ENCODE measurements at regions not wholly inside any gene's neighbourhood (a gene's known extent, or its start where the extent isn't known, plus 50 kb on each side); places are given as distances from the start of the nearest gene placed in this dataset.

DNA sequence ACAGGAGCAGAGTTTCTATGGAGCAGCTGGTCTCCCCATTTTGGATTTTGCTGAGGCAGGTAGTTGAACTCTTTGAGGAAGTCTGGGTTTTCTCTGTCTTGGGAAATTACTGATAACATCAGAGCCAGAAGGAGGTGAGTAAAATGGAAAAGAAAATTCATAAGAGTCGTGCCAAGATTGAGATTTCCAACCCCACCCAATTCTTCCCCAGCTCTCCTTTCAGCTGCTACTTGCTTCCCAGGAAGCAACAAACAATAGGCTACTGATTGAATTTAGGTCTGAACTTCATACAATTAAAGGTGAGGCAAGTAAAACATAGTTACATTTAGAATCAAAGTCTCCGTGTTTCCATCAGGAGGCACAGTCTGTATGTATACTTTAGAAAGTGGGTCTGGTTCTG is 54.6 kb upstream of the EOLA2 start:
- DNase-seq: no peak

DNA sequence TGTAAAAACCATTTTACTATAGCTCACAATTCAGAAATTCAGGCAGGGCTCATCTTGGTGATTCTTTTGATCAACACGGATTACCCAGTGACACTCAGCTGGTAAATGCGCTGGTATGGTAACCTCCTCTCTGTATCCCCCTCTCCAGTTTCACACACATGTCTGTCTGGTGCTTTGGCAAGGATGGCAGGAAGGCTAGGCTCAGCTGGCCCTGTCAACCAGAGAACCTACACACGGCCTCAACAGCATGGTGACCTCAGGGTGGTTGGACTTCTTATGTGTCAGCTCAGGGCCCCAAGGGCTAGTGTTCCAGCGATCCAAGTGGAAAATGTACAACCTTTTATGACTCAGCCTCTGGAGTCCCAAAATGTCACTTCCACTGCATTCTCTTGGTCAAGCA is 55.7 kb upstream of the EOLA2 start:
- DNase-seq: no peak

DNA sequence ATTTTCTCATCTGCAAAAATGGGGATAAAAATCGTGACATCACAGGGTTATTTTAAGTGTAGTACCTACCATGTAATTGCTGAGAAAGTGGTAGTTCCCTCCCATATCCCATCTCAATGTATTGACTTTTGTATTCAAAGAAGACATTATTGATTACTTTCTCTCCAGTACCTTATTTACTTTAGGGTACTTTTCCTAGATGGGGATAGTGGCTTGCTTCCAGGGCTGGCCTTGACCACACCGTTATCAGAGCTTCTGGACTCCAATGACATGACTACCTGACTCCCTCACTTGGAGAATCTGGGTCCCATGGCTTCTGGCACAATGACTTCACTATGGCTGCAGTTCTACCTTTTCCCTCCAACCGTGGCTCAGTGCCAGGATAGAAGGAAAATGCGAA is 58.2 kb upstream of the EOLA2 start:
- no peak for DNase-seq

DNA sequence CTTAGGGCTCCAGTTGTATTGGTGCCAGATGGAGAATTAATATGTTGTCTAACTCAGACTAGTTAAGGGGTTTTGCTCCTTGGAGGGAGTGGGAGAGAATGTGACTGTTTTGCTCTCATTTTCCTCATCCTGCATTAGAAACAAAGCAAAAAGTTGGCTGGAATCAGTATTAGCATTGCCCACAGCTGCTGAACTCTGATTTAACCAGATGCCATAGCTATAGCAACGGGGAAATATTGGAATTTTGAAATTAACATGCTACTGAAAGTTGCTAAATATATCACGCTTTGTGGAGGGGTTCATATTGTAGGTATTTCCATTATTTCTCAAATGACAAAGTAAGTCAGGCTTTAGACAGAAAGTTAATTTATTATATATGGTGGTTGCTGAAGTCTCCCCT is 66.7 kb upstream of the EOLA2 start:
- DNase-seq: no peak

DNA sequence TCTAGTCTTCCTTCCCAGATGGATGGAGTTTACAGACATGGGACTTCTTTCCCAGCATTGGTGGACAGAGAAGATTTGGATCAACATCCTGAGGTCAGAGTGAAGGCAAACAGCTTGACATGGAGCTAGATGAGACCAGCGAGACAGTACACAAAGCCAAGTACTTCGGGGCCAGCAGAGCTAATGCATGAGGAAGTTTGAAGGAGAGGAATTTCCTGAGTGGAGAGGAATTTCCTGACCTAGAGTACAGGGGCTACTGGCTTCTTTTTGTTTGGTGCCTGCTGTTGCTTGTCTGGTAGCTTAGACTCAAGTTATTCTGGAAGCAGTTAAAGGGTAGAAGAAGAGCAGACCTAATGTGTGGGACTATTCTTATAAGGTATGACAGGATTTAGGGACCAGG is 69.1 kb upstream of the EOLA2 start:
- DNase-seq: no peak

DNA sequence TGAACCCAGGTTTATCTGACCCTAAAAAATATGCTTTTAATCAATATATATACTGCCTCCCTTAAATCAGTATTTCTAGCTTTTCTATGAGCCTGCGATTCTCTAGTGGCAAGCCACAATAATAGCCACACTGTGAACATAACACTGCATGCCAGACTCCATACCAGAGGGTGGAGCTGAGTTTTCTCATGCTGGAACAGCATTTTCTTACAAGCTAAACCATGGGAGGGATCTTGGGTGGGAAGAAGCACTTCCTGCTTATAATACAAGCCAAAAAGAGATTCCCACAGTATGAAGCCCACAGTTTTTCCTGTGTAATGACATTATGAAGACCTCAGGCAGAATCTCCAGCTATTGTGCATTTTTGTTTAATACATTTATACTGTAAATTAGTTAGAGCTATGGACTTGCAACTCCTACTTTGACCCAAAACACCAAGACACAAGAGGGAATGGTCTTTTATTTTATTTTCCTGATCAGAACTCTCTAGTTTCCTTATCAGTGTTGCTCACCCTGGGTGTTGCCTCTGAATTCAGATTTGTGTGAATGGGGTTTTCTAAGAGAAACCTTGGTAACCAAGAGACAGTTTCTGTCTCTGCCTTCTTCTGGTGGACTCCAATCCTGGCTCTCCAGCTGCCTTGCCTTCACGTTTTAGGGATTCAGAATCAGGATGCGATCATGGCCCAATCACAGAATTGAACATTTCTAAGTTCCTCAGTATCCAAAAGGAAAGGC is 74.5 kb upstream of the EOLA2 start:
- no peak for DNase-seq

DNA sequence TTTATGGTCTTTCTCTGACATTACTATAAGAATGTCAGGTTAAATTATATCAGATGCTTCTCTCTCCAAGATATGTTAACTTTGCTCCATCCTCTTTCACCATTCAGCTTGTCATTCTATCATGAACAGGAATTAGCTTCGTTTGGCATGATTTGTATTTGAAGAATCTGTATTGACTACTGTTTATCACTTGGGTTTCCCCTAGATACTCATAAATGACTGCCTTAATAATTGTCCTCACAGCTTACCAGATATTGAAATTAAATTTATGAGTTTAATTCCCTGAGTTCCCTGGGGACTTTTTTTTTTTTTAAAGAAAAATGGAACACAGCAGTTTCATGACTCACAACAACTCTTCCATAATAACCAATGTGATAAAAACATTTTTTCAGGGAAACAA is 76.2 kb upstream of the EOLA2 start:
- DNase-seq: no peak

DNA sequence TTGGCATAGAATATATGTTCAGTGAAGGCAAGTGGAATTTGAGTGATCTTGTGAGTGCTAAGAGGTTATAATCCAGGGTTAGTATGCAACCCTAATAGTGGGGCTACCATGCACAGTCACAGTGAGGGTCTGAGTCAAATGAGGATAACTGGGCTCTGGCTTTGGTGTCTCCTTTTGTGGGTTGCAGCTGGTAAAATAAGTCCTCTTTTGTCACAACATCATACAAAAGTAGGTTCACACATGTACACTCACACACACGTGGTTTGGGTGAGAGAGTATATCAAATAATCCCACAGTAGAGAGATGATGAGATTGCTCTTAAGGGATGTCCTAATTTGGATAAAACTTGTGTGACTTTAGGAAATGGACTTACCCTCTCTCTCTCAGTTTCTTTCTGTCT is 79.6 kb upstream of the EOLA2 start:
- no peak for DNase-seq

DNA sequence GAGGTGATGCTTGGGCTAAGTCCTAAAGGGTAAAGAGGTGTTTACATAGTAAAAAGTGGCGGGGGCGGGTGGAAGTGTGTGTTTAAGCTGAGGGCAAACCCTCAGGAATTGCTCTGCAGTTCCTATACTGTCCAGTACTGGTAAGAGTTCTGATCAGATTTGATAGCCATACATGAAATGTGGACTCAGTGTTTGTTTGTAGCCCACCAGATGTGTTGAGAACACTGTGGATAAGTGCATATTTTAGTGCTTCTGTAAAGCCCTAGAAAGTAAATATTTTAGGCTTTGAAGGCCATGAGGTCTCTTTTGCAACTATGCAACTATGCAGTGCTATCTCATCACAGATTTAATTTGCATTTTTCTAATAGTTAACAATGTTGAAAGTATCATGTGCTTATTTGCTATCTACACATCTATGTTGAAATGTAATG is 80.7 kb upstream of the EOLA2 start:
- DNase-seq: no peak

DNA sequence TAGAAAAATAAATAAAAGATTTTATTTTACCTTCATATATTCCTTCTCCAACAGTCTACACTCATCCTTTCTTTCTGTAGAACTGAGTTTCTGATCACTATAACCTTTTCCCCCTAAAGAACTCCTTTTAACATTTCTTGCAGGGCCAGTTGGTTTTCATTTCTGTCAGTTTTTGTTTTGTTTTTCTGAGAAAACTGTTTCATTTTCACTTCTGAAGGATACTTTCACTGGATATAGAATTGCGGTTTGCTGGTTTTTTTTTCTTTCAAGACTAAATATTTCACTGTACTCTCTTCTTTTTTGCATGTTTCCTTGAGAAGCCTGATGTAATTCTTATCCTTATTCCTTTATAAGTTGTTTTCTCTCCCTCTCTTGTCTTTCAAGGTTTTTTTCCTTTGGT is 90.4 kb upstream of the EOLA2 start:
- no peak for DNase-seq

DNA sequence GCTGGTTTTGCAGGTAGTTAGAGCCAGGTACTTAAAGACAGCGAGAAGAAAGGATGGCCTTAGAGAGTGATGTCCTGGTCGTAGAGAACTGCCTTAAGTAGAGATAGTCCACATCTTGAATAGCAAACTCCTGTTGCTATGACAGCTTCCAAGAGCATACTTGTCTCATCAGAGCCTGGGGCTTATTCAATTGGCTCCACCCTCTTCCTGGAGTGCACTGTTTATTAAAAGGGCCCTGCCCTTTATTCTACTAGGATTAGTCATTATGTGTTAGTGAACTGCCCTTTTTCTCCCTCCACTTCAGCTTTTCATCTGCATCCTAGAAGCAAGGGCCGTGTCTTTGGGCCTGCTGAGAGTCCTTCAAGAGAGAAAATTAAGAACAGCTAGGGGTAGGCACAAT is 94.5 kb upstream of the EOLA2 start:
- peak; percentile 22 for DNase-seq

DNA sequence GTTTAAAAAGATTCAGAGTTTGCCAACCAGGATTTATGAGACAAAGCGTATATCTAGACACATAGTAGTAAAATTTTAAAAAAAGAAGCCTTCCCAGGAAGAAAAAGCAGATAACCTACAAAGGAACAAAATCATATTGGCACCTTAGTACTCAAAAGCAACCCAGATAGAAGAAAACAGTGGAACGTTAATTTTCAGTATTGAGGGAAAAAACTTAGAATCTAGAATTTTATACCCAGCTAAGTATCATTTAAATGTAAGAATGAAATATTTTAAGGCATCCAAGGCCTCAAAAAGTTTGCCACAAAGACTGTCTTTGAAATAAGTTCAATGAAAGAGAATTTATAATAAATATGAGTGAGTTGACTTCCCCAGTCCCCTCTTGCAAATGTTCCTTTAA is 96.5 kb upstream of the EOLA2 start:
- DNase-seq: no peak

DNA sequence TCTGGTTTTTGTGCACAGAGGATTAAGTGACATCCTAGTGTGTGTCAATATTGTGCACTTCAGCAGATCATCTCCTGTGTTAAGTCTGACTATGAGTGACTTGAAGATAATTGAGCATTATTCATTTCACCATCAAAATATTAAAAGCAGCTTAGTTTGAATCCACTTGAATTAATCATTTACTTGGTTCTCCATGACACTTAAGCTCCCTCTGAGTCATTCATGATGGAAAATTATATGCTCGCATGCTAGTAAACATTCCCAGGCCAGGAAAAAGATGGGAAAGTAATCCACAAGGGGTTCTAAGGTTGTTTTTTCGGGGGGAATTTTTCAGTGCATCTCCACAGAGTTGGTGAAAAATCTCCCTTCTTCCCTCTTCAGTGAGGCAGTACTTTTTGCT is 97.2 kb upstream of the EOLA2 start:
- peak; percentile 7 for DNase-seq

DNA sequence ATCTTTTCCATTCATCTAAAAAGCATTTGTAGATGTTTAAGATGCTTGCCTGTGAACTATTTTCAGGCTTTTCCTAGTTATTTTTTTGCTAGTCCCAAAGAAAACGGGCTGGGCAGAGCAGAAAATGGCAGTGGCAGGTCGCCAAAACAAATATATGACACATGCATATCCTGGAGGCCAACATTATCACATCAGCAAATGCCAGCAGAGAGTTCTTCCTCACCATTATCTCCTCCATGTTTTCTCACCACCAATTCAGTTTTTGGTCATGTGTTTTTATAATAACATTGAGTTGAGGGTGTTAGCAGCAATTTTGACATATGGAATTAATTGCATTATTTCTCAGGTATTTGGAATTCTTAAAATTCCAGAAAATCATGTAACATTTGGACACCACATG is 97.9 kb upstream of the EOLA2 start:
- peak; percentile 23 for DNase-seq

DNA sequence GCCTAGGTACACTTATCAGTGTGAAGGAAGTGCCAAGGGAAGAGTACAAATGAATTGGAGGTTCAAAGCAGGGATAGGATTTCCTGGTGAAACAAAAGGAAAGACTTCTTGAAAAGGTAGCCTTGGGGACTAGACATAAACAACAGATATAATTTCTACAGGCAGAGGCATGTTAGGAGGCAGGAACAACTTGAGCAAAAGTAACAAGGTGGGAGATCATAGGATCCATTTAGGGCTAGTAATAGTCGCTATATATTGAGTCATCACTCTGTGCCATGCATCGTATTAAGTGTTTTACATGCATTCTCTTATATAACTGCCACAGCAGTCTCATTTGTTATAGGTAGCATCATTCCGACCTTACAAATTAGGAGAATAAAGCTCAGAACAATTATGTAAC is 98.3 kb upstream of the EOLA2 start:
- DNase-seq: no peak

DNA sequence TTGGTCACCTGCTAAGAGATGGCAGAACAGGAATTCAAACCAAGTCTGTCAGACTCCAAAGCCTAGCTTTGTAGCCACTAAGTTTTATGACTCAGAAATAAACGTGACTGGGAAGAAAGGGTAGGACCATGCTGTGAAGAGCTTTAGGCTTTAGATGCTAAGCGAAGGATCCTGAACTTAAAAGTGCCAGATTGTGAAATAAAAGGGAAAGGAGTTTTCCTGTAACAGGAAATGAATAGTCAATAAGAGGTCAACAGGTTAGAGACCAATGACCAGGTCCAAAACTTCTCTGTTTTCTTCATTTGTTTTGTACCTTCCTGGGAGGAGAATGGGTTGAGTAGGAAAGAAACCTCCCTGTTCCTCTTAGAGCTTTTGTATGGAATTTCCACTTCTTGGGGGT is 98.8 kb upstream of the EOLA2 start:
- DNase-seq: no peak

DNA sequence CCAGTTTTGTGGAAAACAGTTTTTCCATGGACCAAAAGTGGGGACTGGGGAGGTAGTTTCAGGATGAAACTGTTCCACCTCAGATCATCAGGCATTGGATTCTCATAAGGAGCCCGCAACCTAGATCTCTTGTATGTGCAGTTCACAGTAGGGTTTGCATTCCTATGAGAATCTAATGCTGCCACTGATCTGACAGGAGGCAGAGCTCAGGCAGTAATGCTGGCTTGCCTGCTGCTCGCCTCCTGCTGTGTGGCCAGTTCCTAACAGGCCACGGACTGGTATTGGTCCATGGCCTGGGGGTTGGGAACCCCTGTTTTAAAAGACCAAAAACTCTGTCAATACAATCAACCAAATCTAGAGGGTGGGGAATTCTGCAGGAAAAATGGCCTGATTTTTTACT is 100.0 kb upstream of the EOLA2 start:
- no peak for DNase-seq

DNA sequence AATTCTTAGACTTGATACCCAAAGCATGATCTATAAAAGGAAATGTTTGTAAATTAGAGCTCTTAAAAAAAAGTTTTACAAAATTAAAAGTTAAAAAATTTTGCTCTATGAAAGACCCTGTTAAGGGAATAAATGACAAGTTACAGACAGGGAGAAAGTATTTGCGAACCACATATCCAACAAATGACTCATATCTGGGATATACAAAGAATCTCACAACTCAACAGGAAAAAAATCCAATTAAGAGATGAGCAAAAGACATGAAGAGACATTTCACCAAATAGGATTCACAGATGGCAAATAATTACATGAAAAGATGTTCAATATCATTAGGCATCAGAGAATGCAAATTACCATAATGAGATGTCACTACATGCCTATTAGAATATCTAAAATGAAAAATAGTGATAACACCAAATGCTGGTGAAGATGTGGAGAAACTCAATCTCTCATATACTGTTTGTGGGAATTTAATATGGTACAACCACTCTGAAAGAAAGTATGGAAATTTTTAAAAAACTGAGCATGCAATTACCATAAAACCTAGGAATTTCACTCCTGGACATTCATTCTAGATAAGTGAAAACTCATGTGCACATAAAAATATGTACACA is 100.8 kb upstream of the EOLA2 start:
- DNase-seq: no peak

DNA sequence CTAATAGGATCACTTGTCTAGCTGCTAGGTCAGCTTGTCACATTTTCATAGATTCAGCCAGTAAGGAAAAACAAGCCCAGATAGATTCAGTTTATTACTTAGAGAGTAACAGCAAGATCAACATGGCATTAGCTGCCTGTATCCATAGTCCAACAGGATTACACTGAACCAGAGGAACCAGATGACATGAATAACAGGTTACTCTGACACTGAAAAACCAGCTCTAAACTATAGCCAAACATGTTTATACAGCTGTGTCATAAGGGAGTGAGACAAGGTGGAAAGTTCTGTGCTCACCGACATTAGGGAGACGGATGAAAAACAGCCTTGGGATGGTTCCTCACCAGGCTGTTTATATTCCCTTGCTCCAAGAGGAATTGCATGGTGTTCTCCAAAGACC is 102.9 kb upstream of the EOLA2 start:
- no peak for DNase-seq

DNA sequence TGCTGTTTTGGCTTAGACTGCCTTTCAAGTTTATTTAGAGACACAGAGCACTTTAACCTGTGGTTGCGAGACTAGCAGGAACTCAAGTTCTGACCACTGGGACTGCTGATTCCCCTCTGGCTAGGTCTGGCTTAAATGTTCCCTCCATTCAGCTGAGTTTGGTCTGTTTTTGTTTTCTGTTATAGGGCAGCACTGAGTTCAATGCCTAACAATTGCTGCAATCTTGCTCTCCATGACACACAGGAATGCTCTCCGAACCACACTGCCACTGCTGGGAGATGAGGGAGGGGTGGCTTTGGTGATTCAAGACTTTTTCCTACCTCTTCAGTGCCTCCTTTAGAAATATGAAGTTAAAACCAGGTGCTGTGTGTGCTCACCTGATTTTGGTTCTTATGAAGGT is 106.3 kb upstream of the EOLA2 start:
- no peak for DNase-seq

DNA sequence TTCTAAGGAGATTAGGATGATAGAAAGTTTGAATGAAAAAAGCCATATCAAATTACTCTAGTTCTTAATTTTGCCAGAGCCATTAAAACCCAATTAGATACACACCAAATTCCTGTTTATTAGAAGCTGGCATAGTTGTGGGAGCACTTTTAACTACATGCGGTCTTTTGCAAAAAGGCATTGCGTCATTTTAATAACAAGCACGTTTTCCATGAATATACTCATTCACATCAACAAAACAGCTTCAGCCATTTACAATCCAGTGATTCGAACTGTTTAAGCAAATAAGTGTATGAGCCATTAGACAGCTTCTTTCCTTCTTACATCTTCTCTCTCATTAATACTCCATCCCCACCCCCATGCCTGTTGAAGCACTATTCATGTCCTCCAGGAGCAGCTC is 109.5 kb upstream of the EOLA2 start:
- DNase-seq: no peak

DNA sequence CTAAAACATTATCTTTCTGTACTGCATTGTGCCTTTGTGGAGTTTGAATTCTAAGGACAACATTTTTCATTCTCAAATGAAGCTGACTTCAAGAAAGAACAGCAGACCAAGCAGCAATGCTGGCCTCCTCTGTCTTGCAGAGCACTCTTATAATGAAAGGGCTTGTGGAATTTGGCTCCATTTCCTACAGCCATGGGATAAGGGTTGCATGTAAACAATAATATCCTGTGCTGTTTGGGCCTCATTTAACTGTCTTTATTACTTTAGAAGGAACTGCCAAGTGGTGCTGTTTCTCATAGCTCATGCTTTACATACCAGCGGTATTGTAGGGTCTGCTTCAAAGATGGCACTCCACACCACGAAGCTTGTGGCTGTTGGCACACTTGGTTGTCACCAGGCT is 111.4 kb upstream of the EOLA2 start:
- DNase-seq: peak; percentile 1

DNA sequence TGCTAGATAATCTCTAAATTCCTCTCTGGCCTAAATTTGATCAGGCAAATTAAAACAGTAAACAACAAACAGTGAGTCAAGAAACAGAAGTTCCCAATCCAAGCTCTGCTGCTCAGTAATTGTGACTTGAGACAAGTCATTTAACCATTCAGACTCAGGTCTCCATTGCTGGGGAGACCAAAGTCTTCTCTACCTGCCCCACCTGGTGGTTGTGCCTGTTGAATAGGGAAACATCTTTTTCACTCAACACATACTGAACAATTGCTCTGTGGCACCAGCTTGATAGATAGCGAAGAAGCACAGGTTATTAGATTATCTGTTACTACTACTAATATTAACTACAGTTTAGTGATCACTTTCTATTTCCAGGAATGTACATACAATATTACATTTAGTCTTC is 112.1 kb upstream of the EOLA2 start:
- DNase-seq: no peak

DNA sequence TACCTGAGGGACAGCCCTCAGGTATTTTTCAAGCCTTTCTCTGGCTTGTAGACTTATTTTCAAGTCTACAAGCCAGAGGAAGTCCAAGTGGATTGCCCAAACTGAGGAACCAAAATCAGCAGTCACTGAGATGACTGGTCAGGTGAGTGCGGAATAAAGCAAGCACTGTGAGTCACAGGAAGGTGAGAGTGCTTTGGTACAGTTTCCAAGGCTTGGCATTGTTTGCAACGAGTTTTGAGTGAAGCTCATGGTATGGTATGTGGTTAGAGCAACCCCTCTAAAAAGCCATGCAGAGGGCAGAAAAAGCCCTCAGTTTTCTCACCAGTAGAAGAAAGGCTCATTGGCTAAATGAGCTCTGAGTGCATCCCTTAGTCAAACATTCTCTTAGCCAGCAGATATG is 112.8 kb upstream of the EOLA2 start:
- DNase-seq: no peak

DNA sequence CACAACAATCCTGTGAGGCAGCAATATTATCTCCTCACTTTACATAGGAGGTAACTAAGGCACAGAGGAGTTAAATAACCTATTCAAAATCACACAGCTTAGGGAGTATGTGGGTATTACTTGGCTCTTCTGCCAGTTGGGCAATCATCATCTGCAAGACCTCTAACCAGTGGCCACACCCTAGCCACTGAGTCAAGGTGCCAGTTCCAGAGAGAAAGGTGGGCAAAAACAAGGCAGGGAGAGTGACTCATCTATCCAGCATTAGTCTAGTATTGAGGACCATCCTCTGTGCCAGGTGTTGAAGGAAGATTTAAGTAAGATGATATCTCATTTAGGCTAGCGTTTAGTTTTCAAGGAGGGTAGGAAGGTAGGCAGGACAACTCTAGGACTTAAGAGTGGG is 113.9 kb upstream of the EOLA2 start:
- DNase-seq: no peak

All from amniotic stem cell (primary cell).